SW480 (cell line): ENCODE measurements at regions not wholly inside any gene's neighbourhood (a gene's known extent, or its start where the extent isn't known, plus 50 kb on each side); places are given as distances from the start of the nearest gene placed in this dataset.

ENCODE experiments used
- DNase-seq: peaks from one replicate; pipeline ENCODE4 v3.0.0-alpha.2; 2016; ENCODE audit warnings: low spot score

DNA sequence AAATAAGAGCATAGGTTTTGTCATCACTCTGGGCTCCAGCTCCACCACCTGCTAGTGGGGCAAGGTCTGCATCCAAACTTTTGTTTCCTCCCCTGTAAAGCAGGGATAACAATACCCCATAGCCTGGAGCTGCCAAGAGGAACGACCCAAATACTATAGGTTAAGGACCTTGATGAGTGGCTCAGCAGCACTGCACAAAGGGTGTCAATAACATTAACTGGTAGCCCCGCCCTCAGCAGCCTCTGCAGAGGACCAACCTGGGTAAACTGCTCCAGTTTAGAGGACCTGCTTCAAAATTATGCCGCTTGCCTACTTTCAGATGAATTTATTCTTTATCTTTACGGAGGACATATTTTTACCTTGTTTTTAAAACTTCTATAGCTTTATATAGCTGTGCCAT is 65.8 kb upstream of the RIOK3 start:
- DNase-seq: no peak

GRCh38 chr18:23388357-23388756 is 64.7 kb upstream of the RIOK3 start:
- DNase-seq: no peak

DNA sequence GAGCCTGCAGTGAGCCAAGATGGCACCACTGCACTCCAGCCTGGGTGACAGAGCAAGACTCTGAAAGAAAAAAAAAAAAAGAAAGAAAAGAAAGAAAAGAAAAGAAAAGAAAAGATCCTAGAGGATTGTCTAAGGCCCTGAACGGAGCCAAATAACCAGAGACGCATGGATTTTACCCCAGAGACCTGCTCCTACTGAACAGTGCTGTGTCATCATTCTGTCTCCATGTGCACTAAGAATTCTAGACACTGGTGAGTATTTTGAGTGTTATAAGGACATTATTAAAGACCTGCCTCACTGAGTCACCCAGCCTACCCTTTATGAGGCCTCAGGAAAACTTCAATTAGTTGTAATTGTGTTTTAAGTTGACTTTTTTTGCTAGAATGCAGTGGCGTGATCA is 61.9 kb upstream of the RIOK3 start:
- no peak for DNase-seq

GRCh38 chr18:23397907-23398306 is 55.2 kb upstream of the RIOK3 start:
- no peak for DNase-seq

DNA sequence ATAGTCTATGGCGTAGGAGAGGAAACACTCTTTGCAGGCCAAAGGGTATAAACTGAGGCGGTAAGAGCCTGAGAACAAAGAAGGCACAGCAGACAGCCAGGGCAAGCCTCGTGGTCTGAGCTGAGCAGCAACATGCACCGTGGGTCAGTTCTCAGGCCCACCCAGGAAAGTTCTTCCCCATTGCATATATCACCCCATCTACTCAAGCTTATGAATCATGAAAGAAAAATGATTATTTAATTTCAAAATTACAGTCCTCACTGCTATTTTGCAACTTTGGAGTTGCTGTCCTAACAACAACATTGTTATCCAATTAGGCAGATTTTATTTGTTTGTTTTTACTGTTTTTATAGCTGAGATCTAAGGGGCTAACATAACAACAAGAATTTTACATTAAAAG is 54.7 kb upstream of the RIOK3 start:
- DNase-seq: no peak

- no peak for DNase-seq
Observed at GRCh38 chr18:23399067-23399466, 54.0 kb upstream of the RIOK3 start.

- no peak for DNase-seq
Observed at GRCh38 chr18:23400918-23401317, 52.2 kb upstream of the RIOK3 start.

DNA sequence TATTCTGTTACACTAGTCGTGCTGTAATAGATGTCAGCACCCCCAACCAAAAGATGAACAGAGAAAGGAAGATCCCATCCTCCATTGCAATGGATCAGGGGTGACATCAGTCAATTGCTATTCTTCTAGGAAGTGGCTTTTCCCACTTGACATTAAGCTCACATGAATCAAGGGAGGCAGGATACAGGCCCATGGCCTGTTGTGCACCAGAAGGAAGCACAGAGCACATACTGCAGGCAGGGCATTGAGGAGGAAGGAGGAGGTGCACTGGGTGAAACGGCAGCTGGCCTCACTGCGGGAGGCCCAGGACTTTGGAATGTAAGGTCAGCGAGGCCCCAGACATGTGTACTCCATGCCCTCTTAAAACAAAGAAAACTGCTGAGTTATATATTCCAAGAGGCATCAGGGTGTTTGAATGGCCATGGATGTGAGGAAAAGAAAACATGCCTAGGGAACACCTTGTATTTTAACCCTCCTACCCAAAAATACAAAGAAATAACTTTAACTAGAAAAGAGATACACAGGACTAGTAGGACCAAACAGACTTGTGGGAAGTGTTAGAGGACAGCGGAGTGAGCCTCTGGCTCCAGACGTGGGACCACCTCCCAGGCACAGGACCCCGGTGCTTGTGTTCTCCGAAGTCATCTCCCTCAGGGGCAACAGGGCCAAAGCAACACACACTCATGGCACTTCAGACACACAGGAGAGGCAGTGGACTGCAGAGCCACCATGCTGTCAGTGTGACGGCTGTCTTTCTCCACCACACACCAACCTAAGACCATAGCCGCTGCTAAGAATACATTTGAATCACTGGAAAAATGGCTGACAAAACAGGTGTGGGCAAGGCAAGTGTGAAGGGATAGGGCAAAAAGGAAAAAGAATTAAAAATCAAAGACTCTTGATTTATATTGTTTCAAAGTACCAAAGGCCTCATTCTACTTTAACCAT is 51.4 kb upstream of the RIOK3 start:
- DNase-seq: peak; percentile 61
